K562 (cell line): ENCODE measurements at regions not wholly inside any gene's neighbourhood (a gene's known extent, or its start where the extent isn't known, plus 50 kb on each side); places are given as distances from the start of the nearest gene placed in this dataset.

Experiments
- EGR1 ChIP-seq: fragments of 450-650 bp; conservative IDR thresholded peaks from 2 replicates; pipeline ENCODE4 v1.6.1; 2017; ENCODE audit warnings: mild to moderate bottlenecking
- ETS2 ChIP-seq: IDR thresholded peaks from 2 replicates; pipeline ENCODE4 v1.6.1; 2016; ENCODE audit warnings: borderline replicate concordance, missing genetic modification characterization, mild to moderate bottlenecking, moderate library complexity, missing compliant biosample characterization; ENCODE audit not compliant: poor library complexity, severe bottlenecking
- HNRNPH1 ChIP-seq: fragments of 200-400 bp; formaldehyde crosslinking; optimal IDR thresholded peaks from 2 replicates; pipeline ENCODE3; 2017; ENCODE audit warnings: low read depth, mild to moderate bottlenecking, low read length, moderate library complexity
- MCM2 ChIP-seq: fragments of 450-650 bp; IDR thresholded peaks from 2 replicates; pipeline ENCODE4 v1.6.1; 2017; ENCODE audit warnings: low read depth, mild to moderate bottlenecking
- NFE2L1 ChIP-seq: fragments of 450-650 bp; IDR thresholded peaks from 2 replicates; pipeline ENCODE4 v1.6.1; 2016; ENCODE audit warnings: missing genetic modification characterization, low read depth, mild to moderate bottlenecking, missing compliant biosample characterization, moderate library complexity, borderline replicate concordance
- RAD21 ChIP-seq, 2 experiments: fragments of 250-450 bp in 1 of 2; fragments of 450-650 bp in 1 of 2; sonication (Bioruptor Pico) in 1 of 2; formaldehyde crosslinking in 1 of 2; IDR thresholded peaks in 1 of 2; conservative IDR thresholded peaks in 1 of 2; 2 replicates each; pipeline versions ENCODE4 v1.4.0 to v1.8.0; 2020 to 2022; ENCODE audit warnings: mild to moderate bottlenecking in 2 of 2, moderate library complexity in 1 of 2
- TCF15 ChIP-seq: fragments of 250-450 bp; sonication (Bioruptor Pico); IDR thresholded peaks from 2 replicates; pipeline ENCODE4 v1.8.0; 2022; ENCODE audit warnings: moderate library complexity, mild to moderate bottlenecking, inconsistent platforms
- TEAD2 ChIP-seq: fragments of 450-650 bp; IDR thresholded peaks from 2 replicates; pipeline ENCODE4 v1.6.1; 2016; ENCODE audit warnings: missing genetic modification characterization, control low read depth, missing compliant biosample characterization
- TRIM24 ChIP-seq, 2 experiments: fragments of 450-650 bp; IDR thresholded peaks; 2 replicates each; pipeline ENCODE4 v1.6.1; 2016
- ZNF316 ChIP-seq: fragments of 450-650 bp; IDR thresholded peaks from 2 replicates; pipeline ENCODE4 v1.6.1; 2016
- ZNF384 ChIP-seq: IDR thresholded peaks from 2 replicates; pipeline ENCODE4 v1.6.1; 2012; ENCODE audit warnings: low read depth, low read length, improper control_type of control experiment
- TF ChIP-seq, protein P1 (sequence below): fragments of 250-450 bp; sonication (Bioruptor Pico); IDR thresholded peaks from 2 replicates; pipeline ENCODE4 v1.9.0; 2021; ENCODE audit warnings: mild to moderate bottlenecking
- TF ChIP-seq, protein P2 (sequence below): fragments of 250-450 bp; sonication (Bioruptor Pico); IDR thresholded peaks from 2 replicates; pipeline ENCODE4 v1.5.0; 2021; ENCODE audit warnings: mild to moderate bottlenecking, borderline replicate concordance
- TF ChIP-seq, protein P3 (sequence below): fragments of 150-350 bp; conservative IDR thresholded peaks from 2 replicates; pipeline ENCODE4 v1.6.1; 2014; ENCODE audit warnings: low read length

DNA sequence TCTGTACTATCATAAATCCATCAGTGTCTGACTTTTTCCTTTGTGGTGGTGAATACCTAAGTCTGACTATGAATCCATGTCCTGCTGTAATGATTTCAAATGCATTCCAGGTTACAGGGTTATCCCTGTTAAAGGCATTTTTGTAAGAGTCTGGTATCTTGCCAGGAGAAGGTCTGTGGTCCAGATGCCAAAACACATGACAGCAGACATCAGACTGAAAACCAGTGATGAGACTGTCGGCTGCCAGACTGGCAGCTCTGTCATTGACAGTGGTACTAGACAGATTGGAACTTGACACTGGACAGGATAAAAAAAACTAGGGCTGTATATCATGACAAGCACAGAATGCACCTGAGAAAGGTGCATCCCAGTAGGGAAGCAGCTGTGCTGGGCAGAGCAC lies 301.8 kb upstream of the FAT3 start (continued):
- TF ChIP-seq, protein P1, sequence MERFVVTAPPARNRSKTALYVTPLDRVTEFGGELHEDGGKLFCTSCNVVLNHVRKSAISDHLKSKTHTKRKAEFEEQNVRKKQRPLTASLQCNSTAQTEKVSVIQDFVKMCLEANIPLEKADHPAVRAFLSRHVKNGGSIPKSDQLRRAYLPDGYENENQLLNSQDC, result no peak
- TF ChIP-seq TCF15 (CRISPR knock-in tag), result no peak
- TF ChIP-seq, protein P2, sequence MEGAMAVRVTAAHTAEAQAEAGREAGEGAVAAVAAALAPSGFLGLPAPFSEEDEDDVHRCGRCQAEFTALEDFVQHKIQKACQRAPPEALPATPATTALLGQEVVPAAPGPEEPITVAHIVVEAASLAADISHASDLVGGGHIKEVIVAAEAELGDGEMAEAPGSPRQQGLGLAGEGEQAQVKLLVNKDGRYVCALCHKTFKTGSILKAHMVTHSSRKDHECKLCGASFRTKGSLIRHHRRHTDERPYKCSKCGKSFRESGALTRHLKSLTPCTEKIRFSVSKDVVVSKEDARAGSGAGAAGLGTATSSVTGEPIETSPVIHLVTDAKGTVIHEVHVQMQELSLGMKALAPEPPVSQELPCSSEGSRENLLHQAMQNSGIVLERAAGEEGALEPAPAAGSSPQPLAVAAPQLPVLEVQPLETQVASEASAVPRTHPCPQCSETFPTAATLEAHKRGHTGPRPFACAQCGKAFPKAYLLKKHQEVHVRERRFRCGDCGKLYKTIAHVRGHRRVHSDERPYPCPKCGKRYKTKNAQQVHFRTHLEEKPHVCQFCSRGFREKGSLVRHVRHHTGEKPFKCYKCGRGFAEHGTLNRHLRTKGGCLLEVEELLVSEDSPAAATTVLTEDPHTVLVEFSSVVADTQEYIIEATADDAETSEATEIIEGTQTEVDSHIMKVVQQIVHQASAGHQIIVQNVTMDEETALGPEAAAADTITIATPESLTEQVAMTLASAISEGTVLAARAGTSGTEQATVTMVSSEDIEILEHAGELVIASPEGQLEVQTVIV (CRISPR knock-in tag), result no peak
- TF ChIP-seq EGR1, result no peak
- no peak for TF ChIP-seq ZNF316
- no peak for TF ChIP-seq TEAD2
- TF ChIP-seq RAD21 (CRISPR knock-in tag; conservative IDR thresholded peaks at IDR 0.05 in 1 of 2, IDR thresholded peaks at IDR 0.05 in 1 of 2), result no peak
- TF ChIP-seq ZNF384, result no peak
- no peak for TF ChIP-seq TRIM24 (IDR thresholded peaks at IDR 0.05)
- TF ChIP-seq ETS2 (tag), result no peak
- no peak for TF ChIP-seq MCM2
- TF ChIP-seq HNRNPH1, result no peak
- TF ChIP-seq NFE2L1 (tag), result no peak
- TF ChIP-seq, protein P3, sequence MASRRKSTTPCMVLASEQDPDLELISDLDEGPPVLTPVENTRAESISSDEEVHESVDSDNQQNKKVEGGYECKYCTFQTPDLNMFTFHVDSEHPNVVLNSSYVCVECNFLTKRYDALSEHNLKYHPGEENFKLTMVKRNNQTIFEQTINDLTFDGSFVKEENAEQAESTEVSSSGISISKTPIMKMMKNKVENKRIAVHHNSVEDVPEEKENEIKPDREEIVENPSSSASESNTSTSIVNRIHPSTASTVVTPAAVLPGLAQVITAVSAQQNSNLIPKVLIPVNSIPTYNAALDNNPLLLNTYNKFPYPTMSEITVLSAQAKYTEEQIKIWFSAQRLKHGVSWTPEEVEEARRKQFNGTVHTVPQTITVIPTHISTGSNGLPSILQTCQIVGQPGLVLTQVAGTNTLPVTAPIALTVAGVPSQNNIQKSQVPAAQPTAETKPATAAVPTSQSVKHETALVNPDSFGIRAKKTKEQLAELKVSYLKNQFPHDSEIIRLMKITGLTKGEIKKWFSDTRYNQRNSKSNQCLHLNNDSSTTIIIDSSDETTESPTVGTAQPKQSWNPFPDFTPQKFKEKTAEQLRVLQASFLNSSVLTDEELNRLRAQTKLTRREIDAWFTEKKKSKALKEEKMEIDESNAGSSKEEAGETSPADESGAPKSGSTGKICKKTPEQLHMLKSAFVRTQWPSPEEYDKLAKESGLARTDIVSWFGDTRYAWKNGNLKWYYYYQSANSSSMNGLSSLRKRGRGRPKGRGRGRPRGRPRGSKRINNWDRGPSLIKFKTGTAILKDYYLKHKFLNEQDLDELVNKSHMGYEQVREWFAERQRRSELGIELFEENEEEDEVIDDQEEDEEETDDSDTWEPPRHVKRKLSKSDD, result no peak
